Islet precursor cell (in vitro differentiated cells): ENCODE measurements at regions not wholly inside any gene's neighbourhood (a gene's known extent, or its start where the extent isn't known, plus 50 kb on each side); places are given as distances from the start of the nearest gene placed in this dataset.

ENCODE experiments used
- DNase-seq: peaks from one replicate; pipeline ENCODE4 v3.0.0-alpha.2; 2018

- DNase-seq = no peak
Measured at GRCh38 chr6:2562721-2563451, 187.8 kb downstream of the MYLK4 start.

DNA sequence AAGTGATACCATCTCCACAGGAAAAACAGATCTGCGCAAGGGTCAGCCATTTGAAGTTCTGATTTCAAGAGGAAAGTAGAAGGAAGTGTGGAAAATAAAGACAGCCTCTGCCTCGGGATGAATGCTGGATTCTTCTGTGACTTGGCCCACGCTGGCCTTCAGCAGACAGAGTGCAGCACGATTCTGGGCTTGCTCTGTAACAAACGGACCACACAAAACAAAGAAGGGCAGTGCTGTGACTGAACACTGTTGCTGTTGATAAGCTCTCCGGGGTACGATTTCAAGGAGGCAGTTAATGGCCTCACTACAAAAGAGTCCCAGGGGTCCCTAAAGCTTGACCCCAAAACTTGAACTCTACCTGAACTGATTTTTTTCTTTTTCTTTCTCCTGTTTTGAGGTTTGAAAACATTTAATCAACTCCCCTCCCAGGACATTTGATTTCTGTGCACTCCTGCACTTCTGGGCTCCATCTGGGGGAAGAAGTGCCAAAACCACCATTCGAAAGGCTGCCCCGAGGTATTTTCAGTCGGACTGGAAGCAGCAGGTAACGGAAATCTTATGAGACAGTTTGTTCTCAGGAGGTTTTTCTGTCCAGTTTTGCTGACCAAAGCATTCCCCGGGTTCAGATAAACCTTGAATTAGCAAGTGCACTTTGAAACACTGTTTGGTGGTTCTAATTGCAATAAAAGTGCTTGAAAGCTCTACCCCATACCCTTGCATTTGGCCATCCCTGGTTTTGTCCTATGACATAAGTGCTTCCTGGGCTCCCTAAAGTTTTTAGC, 189.6 kb downstream of the MYLK4 start:
- no peak for DNase-seq

GRCh38 chr6:2560140-2560818, 190.4 kb downstream of the MYLK4 start:
- DNase-seq = no peak

GRCh38 chr6:2558861-2559801, 191.6 kb downstream of the MYLK4 start:
- DNase-seq = no peak

DNA sequence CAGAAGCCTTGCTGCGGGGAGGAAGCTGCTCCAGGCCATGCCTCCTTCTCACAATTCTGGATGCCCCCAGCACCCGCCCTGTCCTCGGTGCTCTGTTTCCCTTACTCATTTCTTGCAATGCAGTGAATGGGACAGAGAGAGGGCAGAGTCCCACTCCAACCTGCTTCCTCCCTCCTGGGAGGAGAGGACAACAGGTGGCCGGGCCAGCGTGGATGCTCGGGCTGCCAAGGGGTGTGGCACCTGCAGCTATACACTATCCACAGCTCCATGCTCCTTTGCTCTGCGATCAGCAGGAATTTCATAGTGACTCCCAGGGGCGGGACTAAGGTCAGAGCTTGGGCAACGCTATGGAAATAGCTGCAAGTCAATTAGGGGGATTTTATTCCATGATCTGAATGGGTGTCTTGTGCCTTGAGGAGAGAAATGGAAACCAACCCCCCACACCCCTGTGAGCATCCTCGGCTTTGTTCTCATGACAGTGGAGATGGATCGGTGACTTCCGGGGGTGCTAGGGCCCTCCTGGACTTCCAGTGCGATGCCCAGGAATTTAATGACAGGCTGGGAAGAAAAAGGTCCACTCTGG, 192.5 kb downstream of the MYLK4 start:
- no peak for DNase-seq

DNA sequence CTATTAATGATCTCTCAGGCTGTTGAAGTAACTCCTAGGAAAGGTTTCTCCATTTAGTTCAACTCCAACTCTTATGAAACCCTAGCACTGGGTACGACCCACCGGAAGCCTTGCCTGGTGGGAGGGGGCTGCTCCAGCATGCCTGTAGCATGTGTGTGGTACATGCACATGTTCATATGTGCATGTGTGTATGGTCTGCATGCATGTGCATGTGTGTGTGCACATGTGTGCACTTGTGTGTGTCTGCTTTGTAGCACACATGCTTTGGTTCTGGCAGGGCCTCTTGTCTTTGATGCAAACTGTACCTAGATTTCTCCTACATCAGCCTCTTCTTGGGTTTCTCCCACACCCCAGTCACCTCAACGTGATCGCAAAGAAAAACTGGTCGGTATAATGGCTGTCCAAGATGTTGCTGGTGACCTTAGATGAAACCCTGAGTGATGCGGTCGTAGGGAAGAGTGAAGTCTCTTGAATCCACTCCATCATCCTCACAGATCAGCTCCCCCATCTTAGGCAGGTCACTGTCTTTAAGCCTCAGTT, 193.5 kb downstream of the MYLK4 start:
- no peak for DNase-seq

GRCh38 chr6:2556761-2557160, 194.0 kb downstream of the MYLK4 start:
- DNase-seq = no peak

DNA sequence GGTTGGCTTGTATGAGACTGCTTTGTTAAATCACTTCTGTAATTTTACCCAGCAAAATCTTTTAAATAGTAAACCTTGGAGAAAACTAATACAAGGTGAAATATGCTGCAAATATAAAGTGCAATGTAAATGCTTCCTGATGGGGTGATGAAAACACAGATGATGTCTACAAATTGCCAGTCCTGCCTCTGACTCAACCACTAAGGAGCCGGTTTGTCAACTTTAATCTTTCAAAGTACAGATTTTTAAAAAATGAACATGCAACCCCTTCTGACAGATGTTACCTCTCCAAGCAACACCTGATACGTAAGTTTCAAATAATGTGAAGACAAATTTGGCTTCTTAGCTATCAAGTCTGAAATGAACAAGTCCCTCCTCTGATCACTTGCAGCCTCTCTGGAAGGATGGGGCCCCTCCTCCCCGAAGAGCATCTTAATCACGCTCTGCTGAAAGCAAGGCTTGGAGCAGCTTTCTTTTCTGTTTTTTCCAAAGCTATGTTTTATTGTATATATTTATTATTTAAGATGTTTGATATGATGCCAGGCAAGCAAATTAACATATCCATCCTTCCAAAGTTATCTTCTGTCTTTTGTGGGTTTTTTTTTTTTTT, 196.0 kb downstream of the MYLK4 start:
- DNase-seq = no peak

GRCh38 chr6:2552526-2553154, 198.1 kb downstream of the MYLK4 start:
- no peak for DNase-seq

- DNase-seq = no peak
Measured at GRCh38 chr6:2551705-2552104, 199.0 kb downstream of the MYLK4 start.

GRCh38 chr6:2550247-2550646, 200.5 kb downstream of the MYLK4 start:
- no peak for DNase-seq

DNA sequence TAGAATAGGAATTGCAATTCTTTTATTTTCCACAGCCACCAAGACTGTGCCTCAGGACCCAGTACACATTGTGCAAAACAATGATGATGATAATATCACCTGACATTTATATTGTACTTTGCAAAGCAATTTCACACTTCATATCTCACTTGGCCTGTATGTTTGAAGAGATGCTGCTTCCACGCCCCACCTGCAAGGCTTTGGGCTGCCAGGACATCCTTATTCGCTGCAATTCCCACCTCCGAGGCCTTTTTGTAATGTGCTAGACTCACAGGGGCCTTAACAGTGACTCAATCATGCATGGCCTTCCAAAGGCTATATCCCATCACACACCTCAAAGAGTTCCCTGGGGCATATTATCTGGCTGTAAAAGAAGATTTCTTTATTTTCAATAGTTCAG, 200.9 kb downstream of the MYLK4 start:
- DNase-seq = no peak

GRCh38 chr6:2547355-2547754, 203.4 kb downstream of the MYLK4 start:
- no peak for DNase-seq

DNA sequence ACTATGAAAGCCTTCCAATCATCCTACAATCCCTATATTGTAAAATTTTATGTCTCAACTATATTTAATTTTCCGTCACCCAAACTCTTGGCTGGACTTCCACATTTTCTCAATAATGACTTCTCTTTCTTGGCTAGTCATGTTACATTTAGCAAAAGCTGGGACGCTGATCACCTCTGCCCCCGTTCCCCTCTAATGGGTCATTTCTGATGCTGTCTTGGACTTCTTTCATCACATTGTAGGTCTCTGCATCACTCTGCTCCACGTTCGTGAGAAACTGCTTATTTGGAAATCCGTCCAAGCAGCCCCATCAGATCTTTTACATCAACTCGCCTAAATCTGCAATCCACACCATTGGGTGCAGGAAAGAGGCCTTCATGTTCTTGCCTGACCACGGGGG, 203.8 kb downstream of the MYLK4 start:
- no peak for DNase-seq

- DNase-seq = no peak
Measured at GRCh38 chr6:2545383-2546038, 205.2 kb downstream of the MYLK4 start.

GRCh38 chr6:2543321-2543720, 207.4 kb downstream of the MYLK4 start:
- DNase-seq = no peak

- DNase-seq = no peak
Measured at GRCh38 chr6:2542858-2543218, 207.9 kb downstream of the MYLK4 start.

- DNase-seq = no peak
Measured at GRCh38 chr6:2542101-2542857, 208.4 kb downstream of the MYLK4 start.

- DNase-seq = no peak
Measured at GRCh38 chr6:2536451-2536850, 214.3 kb downstream of the MYLK4 start.

DNA sequence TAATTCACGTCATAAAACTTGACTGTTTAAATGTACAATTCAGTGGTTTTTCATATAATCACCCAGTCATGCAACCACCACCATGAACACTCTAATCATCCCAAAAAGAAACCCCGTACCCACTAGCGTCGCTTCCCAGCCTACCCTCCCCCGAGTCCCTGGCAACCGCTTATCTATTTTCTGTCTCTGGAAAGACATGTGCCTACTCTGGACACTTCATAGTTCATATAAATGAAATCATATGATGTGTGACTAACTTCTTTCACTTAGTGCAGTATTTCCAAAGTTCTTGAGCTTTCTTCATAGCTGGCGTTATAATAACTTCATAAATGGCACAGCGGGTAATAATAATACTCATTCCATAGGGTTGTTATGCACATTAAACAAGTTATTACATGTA, 215.2 kb downstream of the MYLK4 start:
- no peak for DNase-seq
